ENCODE measurements at regions not wholly inside any gene's neighbourhood (a gene's known extent, or its start where the extent isn't known, plus 50 kb on each side); places are given as distances from the start of the nearest gene placed in this dataset.

- Histone ChIP-seq H3K36me3 (ENCODE audit: control insufficient read depth, insufficient read depth, low read length) (no peaks in the 10 kb centered on the region), H3K9ac (no peak overlapping the region), H3K4me2 (ENCODE audit: low read length) (no peak overlapping the region), H3K79me2 (no peaks in the 10 kb centered on the region), H2AFZ (no peak overlapping the region), H3K27me3 (ENCODE audit: control insufficient read depth, insufficient read depth, low read length) (no peaks in the 10 kb centered on the region), H3K4me1 (no peaks in the 10 kb centered on the region), H3K9me3 (ENCODE audit: control insufficient read depth, low read length) (no peaks in the 10 kb centered on the region), H3K4me3 (ENCODE audit: low read depth, low read length) (no peak overlapping the region), H3K27ac (no peak overlapping the region)
- TF ChIP-seq CTCF (IDR thresholded peaks at IDR 0.05), result no peak
Observed at GRCh38 chr12:24427776-24428175, 478.3 kb upstream of the SOX5 start.

GRCh38 chr12:24425601-24425970 lies 476.1 kb upstream of the SOX5 start:
- H3K79me2 ChIP-seq, result no peaks in the 10 kb centered on the region
- H2AFZ ChIP-seq, result no peak overlapping the region
- no peak overlapping the region for H3K27ac ChIP-seq
- no peaks in the 10 kb centered on the region for H3K36me3 ChIP-seq (ENCODE audit: control insufficient read depth, insufficient read depth, low read length)
- H3K4me1 ChIP-seq, result no peaks in the 10 kb centered on the region
- H3K4me3 ChIP-seq (ENCODE audit: low read depth, low read length), result no peak overlapping the region
- no peaks in the 10 kb centered on the region for H3K9me3 ChIP-seq (ENCODE audit: control insufficient read depth, low read length)
- no peak overlapping the region for H3K4me2 ChIP-seq (ENCODE audit: low read length)
- H3K9ac ChIP-seq, result no peak overlapping the region
- H3K27me3 ChIP-seq (ENCODE audit: control insufficient read depth, insufficient read depth, low read length), result no peaks in the 10 kb centered on the region
- no peak for TF ChIP-seq CTCF (IDR thresholded peaks at IDR 0.05)

GRCh38 chr12:24424889-24425600 lies 475.6 kb upstream of the SOX5 start:
- no peaks in the 10 kb centered on the region for H3K36me3 ChIP-seq (ENCODE audit: control insufficient read depth, insufficient read depth, low read length)
- no peaks in the 10 kb centered on the region for H3K4me1 ChIP-seq
- H3K27me3 ChIP-seq (ENCODE audit: control insufficient read depth, insufficient read depth, low read length), result no peaks in the 10 kb centered on the region
- H3K4me3 ChIP-seq (ENCODE audit: low read depth, low read length), result no peak overlapping the region
- H3K9me3 ChIP-seq (ENCODE audit: control insufficient read depth, low read length), result no peaks in the 10 kb centered on the region
- no peak overlapping the region for H3K27ac ChIP-seq
- H3K9ac ChIP-seq, result no peak overlapping the region
- H3K4me2 ChIP-seq (ENCODE audit: low read length), result no peak overlapping the region
- no peaks in the 10 kb centered on the region for H3K79me2 ChIP-seq
- H2AFZ ChIP-seq, result no peak overlapping the region
- TF ChIP-seq CTCF (IDR thresholded peaks at IDR 0.05), result no peak

GRCh38 chr12:24424376-24424775 lies 474.9 kb upstream of the SOX5 start:
- H3K9ac ChIP-seq, result no peak overlapping the region

More at GRCh38 chr12:24424376-24424775, 474.9 kb upstream of the SOX5 start:
- H3K4me1 ChIP-seq, result no peaks in the 10 kb centered on the region
- no peaks in the 10 kb centered on the region for H3K79me2 ChIP-seq
- H3K4me3 ChIP-seq (ENCODE audit: low read depth, low read length), result no peak overlapping the region
- H3K27me3 ChIP-seq (ENCODE audit: control insufficient read depth, insufficient read depth, low read length), result no peaks in the 10 kb centered on the region
- H3K9me3 ChIP-seq (ENCODE audit: control insufficient read depth, low read length), result no peaks in the 10 kb centered on the region
- no peaks in the 10 kb centered on the region for H3K36me3 ChIP-seq (ENCODE audit: control insufficient read depth, insufficient read depth, low read length)
- no peak overlapping the region for H3K27ac ChIP-seq
- TF ChIP-seq CTCF (IDR thresholded peaks at IDR 0.05), result no peak
- no peak overlapping the region for H3K4me2 ChIP-seq (ENCODE audit: low read length)
- H2AFZ ChIP-seq, result no peak overlapping the region
